SKM-1 treated with dmso at 0.1 percent for 144 hours (cell line): ENCODE measurements at regions not wholly inside any gene's neighbourhood (a gene's known extent, or its start where the extent isn't known, plus 50 kb on each side); places are given as distances from the start of the nearest gene placed in this dataset.
"Not testable (repeated sequence)": the region's sequence is repeated elsewhere in the genome, so short reads cannot be mapped to it uniquely, and the experiment has no call there.

ENCODE experiments used
- DNase-seq: peaks from one replicate; lab custom pipeline; 2025; ENCODE audit not compliant: unreplicated experiment; lab: John Stamatoyannopoulos, UW

DNA sequence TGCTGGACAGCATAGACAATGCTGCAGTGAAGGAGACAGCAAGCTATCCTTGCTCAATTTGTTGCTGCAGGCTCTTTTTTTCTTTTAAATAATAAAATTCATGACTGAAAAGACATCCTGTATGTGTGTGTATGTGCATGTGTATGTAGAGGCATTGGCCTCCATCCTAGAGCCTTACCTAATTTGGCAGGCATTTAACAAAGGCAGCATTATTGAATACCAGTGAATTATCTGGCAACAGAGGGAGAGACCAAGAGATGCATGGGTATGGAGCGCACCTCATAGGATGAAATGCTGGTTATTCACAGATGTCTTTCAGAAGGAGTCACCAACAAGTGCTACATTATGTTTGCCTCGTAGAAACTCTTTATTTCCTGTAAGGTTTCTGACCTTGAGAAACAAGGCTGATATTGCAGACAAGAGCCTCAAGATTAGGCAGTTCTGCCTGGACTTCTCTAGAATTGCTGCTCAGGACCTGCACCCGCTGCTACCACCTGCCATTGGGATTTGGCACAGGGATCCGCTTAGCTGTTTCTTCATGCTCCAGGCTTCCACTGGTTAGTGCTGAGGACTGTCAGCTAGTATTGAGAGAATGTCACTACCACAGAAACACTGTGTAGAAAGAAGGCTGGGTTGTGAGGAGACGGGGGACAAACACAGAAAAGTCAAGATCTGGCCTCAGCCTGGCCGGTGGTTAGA lies 247.7 kb upstream of the RFX3 start:
- DNase-seq, result no peak

DNA sequence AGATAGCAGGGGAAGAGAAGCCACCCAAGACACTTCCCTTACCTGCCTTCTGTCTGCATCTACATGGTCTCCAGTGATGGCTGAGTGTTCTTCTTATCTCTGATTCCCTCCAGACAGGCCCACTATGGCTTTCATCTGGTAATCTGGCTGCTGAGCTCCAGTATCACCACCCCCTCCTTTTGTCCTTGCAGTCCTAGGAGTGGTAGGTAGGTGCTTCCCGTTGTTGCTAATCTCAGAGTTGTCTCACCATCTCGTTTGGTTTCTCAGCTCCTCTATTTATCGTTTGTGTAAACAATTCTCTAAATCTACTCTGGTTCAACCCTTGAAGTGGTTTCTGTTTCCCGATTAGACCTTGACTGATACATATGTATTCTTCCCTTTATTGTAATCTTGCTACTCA lies 243.8 kb upstream of the RFX3 start:
- DNase-seq, result no peak

DNA sequence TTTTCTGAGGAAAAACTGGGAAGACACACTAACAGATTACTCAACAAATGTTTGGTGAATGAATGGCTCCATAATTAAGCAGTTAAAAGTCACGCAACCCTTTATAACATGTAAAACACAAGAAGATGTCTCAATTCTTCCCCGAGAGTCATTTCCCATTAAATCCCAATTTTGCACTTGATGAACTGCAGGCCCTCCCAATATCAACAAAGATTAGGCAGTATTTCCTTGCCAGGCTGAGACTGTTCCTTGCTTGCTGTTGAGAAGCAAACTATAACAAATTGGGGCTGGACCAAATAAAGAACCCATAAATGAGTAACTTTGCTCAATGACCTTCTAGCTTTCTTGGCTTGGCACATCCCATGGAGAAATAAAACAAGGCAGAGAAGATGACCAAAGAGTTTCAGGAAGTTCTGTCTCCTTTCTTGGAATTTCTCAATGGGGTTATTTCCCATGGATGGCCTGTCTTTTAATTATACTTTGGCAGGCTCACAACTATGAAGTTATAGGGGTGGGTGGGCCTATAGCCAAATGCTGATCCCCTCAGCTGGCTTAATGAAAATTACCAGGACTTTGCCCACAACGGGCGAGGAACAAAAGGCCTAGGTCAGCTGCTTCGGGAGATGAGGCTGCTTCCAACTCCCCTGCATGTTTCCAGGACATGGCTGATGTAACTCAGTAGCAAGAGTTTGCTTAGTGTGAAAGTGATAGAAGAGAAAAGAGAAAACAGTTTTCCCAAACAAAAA lies 243.1 kb upstream of the RFX3 start:
- DNase-seq, result no peak

DNA sequence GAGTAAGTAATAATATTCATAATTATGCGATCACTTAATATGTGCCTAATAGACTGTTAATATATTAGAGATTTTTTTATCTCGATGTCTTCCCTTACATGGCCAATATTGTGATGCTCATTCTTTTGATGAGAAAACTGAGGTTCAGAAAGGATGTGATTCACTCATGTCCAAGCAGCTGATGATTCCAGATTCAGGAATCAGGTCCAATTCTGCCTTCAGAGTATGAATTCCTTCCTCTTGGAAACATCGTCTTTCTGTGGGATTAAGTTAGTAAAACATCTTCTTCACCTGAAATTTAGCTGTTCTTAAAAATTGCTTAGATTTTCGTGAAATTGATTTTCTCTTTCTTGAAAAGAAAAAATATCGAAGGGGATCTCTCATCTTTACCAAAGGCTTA lies 242.5 kb upstream of the RFX3 start:
- no peak for DNase-seq

DNA sequence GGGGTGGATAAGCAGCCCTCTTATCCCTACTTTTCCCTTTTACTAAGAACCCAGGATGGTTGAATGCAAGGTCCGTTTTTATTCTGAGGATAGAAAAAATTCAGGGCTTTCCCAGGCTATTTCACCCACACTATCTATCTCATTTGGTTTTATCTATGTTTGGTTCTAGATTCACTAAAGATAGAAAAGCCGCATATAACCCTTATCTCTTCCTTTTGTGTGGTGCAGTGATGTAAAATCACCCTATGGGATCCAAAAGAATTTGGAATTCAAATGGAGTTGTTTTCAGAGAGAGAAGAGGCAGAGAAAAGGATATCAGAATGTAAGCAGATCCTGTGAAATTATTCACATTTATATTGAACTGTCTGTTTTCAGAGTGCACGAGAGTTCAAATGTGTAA lies 236.3 kb upstream of the RFX3 start:
- DNase-seq, result no peak

DNA sequence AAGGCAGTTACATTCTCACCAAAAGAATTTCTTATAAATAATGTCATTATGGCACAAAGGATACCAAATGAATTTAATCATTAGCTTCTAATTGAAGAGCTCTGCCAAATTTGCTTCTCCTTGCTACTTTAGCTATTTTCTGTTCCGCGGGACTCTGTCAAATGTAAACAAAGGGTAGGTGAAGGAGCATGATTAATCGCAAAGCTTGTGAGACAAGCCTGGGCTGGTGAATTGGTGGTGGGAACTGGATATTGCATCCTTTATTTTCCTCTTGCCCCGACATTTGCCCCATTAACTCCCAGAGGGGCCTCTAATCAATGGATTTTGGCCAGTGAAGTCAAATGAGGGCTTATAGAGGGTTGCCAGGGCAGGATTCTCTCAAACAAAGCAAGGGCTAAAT lies 234.2 kb upstream of the RFX3 start:
- DNase-seq, result no peak

DNA sequence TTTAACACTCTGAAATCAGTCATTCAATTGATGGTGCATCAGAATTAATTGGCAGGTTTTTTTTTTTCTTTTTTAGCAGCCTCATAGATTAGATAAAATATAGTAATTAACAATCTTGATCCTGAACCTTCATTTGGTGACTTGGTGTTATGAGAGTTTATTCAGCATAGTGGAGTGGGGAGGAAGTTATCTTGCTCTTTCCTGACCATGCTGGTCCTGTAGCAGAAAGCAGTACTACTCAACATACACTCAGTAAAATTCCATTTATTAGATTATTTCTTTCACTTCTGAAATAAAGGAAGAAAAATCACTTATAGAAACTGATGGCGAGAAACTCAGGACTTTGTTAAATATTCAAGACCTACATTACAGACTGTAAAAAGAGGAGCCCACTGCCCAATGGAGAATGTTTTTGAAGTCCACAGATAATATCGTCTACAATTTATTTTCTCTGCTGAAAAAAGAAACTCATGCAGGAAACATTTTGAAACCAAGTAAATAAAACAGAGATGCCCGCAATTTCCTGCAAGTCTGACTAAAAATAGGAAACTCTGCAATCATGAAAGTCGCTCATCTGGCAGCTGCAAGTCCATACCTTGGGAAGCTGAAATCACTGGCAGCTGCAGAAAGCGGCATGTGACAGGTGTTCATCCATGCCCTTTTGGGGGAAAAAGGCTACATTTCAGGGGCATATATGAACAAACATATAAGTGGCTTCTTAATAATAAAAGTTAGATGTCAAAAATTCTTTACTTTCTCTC lies 233.2 kb upstream of the RFX3 start:
- DNase-seq, result peak; percentile 5

DNA sequence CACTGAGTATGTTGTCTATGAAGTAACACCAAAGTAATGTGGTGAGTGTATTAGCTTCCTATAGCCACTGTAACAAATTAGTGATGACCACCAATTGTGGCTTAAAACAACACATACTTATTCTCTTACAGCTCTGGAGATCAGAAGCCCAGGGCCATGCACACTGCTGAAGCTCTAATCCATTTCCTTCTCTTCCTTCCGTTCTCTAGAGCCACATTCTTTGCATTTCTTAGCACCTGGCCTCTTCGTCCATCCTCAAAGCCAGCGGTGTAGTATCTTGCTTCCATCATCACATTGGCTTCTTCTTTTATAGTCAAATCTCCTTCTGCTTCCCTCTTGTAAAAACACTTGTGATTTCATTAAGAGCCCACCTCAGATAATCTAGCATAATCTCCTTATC lies 230.3 kb upstream of the RFX3 start:
- no peak for DNase-seq

DNA sequence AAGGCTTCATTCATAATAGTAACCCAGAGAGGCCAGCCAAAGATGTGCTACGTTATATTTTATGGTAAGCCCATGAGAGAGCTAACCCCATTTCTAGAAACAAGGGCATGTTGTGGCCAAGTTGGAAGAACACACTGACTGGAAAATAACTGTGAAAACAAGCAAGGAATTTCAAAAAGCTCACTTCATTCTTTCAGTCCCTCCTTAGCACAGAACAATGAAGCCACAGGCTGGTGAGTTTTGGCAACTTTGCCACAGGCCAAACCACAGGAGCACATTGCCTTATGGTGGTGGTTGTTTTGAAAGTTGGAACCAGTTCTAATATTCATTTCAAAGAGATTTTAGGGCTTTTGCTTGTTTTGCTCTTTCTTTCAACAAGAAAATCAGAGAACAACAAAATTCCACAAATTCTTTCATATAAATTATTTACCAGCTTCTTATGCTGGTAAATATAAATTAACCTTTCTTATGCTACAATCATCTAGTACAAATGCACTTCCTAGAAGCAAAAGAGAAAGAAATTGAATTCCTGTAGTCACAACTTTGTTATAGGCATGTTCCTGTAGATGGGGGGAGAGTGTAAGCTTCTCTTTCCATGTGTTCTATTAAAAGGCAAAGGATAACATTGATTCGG lies 225.4 kb upstream of the RFX3 start:
- no peak for DNase-seq

DNA sequence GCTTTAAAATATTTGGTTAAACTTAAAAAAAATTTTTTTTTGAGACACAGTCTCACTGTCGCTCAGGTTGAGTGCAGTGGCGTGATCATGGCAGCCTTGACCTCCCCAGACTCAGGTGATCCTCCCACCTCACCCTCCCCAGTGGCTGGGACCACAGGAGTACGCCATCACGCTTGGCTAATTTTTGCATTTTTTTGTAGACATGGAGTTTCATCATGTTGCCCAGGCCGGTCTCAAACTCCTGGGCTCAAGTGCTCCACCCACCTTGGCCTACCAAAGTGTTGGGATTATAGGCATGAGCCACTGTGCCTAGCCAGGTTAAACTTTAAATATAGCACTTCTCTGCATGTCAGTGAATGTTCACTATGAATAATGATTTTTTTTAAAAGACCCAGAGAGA lies 224.5 kb upstream of the RFX3 start:
- no peak for DNase-seq

DNA sequence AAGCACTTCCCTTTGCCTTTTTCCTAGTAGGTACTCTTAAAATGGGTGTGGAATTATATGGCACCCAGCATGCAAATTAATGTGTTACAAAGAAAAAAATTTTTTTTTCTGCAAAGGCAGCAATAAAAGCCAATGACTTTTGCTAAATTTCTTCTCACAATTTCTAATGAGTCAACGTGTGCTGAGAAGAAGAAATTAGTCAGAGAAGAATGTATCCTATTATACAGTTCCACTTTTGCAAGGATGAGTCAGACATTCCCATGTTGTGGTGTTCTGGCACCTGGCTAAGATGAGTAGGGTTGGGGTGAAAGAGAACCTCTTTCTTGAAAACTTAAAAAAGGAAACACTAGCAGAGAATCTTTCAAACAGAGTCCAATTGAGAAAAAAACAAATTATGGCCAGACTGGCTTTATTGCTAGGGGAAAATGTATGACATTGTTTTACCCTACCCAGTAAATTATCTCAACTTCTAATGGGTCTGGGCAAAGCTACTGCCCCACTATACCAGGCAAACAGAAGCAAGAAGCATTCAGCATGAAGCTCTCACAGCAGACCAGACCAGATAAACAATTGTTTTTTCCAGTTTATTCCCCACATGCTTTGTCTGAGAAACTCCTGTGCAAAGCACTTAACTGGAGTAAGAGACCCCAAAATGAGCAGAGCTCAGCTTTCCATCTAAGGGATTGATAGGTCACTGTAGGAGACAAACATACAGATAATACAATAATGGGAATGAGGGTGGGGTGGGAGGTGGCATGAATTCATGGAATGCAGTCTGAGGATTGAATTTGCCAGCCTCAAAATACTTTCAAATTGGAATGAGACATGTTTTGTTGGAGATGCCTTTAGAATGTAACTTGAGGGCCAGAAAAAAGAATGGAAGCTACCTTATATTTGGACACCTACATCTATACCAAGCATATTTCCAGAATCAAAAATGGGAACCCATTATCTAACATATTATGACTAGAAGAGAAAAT lies 220.8 kb upstream of the RFX3 start:
- DNase-seq, result no peak

DNA sequence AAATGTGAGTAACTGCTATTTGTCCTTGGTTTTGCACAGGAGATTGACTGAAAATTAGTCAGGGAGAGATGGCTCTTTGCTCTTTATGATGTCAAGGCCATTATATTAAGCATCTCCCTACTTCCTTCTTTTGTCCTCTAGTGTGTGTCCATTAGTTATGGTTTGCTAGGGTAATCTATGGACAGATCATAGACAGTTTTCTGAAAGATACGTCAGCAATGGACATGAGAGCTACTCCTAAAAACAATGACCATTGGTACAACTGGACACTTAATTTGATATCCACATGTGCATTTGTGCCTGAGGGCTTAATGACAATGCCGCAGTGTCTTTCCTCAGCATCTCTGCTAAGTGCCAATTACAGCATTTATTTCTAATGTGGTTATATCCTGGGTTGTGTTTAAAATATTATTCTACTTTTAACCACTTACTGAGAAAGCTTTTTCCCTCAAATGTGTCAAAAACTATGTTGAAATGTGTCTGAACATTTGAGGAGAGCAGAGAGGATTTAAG lies 218.2 kb upstream of the RFX3 start:
- DNase-seq, result no peak

DNA sequence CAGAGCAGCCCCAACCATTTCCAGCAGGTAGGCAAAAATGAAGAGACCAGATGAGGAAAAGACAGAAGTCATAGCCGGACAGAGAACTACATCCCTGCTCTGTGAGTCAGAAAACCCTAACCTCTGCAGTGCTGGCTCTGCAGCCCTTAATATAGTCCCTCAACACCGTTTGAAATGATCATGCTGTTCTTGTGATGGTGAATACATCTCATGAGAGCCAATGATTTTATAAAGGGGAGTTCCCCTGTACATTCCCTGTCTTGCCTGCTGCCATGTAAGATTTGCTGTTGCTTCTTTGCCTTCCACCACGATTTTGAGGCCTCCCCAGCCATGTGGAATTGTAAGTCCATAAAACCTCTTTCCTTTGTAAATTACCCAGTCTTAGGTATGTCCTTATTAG lies 216.8 kb upstream of the RFX3 start:
- DNase-seq, result no peak

DNA sequence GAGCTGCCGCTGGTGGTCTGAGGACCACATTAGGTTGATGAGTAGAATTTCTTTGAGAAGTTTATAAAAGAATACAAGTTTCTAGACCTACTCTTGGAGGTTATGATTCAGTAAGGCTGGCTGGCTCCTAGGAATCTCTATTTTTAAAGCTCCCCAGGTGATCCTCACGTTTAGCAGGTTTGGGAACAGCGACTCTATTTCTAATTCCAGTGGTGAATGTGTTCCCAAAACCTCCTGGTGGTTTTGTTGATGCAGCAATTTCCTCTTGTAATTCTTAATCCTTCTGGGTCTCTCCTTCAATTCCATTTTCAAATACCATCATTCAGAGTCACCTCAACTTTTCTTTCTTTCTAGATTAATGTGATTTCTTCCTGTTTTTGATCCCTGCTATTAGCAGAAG lies 215.9 kb upstream of the RFX3 start:
- DNase-seq, result no peak

DNA sequence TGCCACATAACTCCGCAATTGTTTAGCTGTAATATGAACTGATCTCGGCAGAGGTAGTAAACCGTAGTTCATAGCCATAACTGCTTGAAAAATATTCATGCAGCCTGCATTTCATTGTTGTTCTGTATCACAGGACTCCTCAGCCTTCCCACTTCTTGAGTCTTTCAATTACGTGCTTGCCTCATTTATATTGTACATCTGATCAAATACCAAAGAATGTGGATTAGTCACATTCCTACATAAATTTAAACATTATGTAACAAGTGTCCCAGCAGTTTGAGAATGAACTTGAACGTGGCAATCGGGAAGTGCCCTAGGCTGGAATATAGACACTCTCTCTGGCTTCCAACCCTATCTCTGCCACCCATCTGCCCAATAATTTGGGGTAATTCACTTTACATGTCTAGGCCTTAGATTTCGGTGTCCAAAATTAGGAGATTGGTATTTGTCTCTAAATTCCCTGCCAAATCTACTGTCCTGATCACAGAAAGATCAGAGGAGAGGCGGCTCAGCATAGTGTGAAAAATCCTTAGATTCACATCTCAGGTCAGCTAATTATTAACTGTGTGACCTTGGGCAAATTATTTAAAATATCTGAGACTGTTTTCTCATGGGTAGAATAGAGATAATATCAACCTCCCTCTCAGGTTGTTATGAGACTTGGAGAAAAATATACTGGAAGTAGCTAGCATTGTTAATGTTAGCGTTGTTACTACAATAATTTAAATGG lies 215.1 kb upstream of the RFX3 start:
- DNase-seq, result no peak

DNA sequence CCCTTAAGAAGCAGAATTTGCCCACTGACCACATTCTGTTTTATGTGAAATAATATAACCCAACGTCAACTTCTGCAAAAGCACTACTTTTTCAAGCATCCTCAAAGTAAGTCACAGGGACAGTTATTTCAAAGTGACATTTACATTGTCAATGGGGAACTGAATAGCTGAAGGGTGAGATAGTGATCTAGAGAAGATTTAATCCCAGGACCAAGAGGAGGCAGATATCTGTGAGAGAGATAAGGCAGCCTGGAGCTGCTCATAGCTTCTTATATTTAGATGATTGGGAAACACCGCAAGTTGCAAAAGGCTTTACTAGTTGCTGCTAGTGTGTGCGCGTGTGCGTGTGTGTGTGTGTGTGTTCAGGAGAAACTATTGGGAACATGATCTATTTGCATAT lies 210.4 kb upstream of the RFX3 start:
- peak; percentile 84 for DNase-seq

DNA sequence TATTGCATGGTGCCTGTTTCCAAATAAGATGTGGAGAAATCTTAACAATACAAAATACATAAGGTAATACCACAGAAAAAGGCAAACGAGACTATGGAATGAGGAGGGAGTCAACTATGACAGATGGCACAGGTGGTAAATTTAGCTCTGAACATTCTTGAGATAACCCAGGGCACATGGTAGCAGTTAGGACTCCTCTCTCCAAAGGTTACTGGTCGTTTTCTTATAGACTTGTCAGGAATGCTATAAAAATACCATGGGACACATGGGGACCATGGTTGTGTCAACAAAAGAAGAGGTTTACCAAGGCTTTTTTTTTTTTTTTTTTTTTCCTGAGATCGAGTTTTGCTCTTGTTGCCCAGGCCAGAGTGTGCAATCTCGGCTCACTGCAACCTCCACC lies 209.4 kb upstream of the RFX3 start:
- DNase-seq, result no peak

DNA sequence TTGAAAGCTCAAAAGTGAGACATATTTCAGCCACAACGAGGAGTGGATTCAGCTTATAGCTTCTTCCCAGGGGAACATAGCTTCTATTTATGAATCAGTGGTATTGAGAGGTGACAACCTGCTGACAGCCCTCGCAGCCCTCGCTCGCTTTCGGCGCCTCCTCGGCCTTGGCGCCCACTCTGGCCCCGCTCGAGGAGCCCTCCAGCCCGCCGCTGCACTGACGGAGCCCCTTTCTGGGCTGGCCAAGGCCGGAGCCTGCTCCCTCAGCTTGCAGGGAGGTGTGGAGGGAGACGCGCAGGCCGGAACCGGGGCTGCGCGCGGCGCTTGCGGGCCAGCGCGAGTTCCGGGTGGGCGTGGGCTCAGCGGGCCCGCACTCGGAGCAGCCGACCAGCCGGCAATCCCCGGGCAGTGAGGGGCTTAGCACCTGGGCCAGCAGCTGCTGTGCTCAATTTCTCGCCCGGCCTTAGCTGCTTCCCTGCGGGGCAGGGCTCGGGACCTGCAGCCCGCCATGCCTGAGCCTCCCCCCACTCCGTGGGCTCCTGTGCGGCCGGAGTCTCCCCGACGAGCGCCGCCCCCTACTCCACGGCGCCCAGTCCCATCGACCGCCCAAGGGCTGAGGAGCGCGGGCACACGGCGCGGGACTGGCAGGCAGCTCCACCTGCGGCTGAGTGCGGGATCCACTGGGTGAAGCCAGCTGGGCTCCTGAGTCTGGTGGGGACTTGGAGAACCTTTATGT lies 207.9 kb upstream of the RFX3 start:
- DNase-seq, result not testable (repeated sequence)

DNA sequence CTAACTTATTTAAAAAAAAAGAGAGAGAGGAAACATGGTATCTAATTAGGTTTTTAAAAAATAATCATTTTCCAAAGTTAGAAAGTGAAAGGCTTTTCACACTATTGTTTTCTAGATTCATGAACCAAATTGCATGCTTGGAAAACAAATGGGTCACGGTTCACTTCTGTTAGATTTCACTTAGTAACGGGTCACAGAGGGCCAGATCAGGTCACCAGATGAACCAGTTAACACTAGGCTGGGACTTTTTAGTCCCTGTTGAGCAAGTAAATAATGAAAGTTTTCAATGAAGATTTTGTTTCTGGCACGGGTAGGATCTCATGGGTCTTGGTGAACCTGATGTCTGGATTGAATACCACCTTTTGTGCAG lies 207.2 kb upstream of the RFX3 start:
- DNase-seq, result no peak
